GM12872 (cell line): ENCODE measurements at regions not wholly inside any gene's neighbourhood (a gene's known extent, or its start where the extent isn't known, plus 50 kb on each side); places are given as distances from the start of the nearest gene placed in this dataset.

Source experiments
- TF ChIP-seq, protein P1 (sequence below): IDR thresholded peaks from 3 replicates; pipeline ENCODE4 v1.5.1; 2011; ENCODE audit warnings: low read depth, mild to moderate bottlenecking, low read length, moderate library complexity; ENCODE audit not compliant: insufficient read depth

DNA sequence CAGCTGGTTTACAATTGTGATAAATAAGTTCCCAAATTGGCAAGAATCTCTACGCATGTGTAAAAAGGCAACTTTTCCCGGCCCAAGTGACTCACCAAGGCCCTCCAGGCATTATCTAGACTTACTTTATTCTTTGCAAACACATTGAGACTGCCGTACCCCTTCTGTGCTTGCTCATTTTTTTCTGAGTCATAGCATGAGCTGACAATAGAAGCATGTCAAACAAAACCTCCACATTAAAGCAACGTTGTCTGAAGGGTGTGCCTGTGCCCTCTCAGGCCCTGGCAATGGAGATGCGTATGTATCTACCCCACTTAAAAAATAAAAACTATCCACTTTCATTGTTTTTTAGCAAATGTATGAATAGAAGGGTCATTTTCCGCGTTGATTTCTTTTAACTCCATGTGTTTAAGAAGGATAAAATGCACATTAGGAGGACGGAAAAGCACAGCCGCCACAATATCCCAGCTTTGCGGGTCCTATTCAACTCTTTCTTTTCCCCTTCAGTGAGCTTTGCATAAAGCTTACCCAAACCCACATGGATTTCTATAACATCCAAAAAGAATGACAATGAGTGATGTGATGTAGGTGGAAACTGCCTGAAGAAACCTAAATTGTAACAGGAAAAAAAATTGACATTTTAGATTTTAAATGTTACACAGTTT lies 298.2 kb downstream of the CDCA7 start:
- TF ChIP-seq, protein P1, sequence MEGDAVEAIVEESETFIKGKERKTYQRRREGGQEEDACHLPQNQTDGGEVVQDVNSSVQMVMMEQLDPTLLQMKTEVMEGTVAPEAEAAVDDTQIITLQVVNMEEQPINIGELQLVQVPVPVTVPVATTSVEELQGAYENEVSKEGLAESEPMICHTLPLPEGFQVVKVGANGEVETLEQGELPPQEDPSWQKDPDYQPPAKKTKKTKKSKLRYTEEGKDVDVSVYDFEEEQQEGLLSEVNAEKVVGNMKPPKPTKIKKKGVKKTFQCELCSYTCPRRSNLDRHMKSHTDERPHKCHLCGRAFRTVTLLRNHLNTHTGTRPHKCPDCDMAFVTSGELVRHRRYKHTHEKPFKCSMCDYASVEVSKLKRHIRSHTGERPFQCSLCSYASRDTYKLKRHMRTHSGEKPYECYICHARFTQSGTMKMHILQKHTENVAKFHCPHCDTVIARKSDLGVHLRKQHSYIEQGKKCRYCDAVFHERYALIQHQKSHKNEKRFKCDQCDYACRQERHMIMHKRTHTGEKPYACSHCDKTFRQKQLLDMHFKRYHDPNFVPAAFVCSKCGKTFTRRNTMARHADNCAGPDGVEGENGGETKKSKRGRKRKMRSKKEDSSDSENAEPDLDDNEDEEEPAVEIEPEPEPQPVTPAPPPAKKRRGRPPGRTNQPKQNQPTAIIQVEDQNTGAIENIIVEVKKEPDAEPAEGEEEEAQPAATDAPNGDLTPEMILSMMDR, result no peak

DNA sequence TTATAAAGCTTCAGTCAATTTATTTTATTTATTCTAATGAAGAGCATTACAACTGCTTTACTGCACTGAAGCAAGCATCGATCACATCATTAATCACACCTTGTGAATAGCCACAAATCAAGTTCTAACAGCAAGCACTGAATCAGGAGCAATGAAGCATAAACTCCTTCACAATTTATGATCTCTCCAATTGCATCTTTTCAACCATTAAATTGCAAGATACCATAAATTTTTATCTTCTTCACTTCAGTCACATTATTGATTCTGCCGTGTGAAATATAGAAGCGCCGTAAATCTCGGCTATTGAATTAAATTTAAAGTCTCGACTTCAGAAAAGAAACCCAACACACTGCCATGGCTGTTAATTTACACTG lies 298.7 kb downstream of the CDCA7 start:
- TF ChIP-seq, protein P1, result no peak

DNA sequence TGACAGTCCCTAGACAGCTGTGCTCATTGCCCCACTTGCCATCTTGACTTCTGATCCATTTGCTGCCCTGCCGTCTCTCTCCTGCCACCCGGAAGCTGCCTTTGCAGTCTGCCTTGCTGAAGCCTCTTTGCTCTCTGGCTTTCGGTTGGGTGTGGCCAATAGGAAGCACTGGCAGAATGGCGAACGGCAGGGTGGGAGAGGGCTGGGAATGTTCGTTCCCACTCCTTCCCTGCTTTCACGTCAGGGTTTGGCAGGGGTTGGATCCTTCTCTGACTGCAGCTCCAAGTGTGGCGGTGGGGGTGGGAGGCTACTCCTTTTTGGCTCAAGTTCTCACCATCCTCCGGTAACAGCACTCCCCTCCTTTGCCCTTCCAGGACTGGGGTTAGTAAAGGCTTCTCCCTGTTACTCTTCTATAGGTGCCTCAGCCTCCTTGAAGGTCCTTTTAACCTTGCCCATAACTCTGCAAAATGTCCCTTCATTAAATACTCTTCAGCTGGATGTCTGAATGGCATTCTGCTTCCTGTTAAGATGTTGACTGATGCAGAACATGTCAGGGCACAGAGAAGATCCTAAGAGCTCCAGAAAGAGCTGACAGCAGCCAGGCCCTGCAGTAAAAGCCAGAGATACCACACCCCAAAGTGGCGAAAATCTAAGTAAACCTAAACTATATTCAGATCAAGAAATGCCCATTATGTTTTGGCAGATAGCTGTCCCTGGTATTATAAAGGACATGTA lies 299.7 kb downstream of the CDCA7 start:
- TF ChIP-seq, protein P1, result no peak

DNA sequence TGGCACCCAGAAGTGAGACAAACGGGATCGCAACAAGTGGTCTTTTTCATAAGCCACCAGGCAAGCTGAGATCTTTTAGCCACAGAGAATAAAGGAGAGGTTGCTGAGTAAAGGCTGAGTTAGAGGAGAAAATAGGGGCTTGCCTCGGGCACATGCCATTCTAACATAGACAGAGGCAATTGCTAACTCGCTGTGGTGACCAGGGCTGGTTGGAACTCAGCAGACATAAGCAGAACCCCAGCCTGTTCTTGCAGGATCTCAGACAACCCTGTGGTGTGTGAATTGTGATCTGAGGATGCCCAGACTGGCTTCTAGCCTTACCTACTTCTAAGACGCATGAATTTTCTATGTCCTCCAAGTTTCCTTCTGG lies 300.2 kb downstream of the CDCA7 start:
- TF ChIP-seq, protein P1, result no peak

DNA sequence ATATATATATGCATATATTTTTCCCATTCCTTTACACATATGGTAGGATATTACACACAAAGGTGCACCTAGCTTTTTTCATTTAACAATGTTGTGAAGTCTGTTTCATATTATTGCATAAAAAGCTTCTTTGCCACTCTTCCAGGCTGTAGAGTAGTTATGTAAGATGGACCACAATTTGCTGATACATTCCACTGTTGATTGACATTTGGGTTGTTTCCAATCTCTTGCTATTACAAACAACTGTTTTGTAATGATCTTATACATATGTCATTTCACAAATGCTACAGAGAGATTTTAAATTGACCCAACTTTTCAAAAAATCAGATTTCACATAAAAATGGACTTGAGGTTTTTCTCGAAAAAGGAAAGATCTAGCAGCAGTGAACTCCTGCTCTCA lies 301.4 kb downstream of the CDCA7 start:
- TF ChIP-seq, protein P1, result no peak

DNA sequence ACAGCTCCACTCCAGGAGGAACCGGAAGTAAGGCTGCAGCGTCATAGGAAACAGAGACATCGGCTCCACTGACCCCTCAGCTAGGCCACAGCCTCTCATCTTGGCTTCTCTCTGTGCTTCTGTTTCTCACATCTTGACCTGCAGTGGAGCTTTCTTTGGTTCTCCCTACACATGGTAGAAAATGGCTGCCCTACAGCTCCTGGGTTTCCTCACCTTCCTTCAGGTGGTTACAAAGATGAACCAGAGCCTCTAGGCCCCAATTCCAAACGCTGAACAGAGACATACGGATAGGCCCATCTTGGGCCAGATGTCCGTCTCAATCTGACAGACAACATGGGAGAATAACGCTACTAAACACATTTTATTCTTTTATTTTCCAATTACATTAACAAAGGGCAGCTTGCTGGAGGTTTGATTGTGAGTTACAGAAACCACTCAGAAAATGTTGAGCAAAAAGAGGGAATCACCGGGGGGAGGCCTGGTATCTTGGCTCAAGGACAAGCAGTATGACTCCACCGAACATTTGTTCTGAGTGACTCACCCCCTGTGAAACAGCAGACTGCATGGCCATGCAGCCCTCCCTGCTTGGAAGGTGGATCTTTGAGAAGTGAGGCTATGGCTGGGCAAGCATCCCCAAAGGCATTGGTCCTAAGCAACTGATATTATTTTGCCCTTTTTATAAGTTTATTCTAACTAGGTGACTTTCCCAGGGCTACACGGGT lies 303.5 kb downstream of the CDCA7 start:
- TF ChIP-seq, protein P1, result no peak

DNA sequence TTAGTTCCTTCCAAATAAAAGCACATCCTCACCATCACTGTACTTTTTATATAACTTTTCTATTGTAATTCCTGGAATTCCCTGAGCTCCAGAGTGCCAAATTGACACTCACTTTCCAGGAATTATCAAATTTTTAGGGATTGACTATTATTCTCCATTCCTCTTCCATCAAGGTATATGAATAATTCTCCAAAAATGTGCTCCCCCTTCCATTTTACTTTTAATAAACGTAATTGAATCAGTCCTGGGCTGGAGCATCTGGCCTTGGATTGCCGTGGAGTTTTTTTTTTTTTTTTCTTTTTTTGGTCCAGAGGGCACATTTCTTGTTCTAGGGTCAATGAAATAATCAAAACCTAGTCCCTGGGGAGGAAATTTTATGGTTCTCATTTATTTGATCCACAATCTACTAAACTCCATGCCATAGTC lies 304.3 kb downstream of the CDCA7 start:
- TF ChIP-seq, protein P1, result no peak
